Brain microvascular endothelial cell (primary cell): ENCODE measurements at regions not wholly inside any gene's neighbourhood (a gene's known extent, or its start where the extent isn't known, plus 50 kb on each side); places are given as distances from the start of the nearest gene placed in this dataset.

Experiments
- DNase-seq: peaks from one replicate; pipeline ENCODE4 v3.0.0-alpha.2; 2020
- H3K27ac ChIP-seq: fragments of 250-450 bp; sonication (Bioruptor Pico); 2 replicates; pipeline ENCODE4 v1.5.1; 2020; ENCODE audit warnings: mild to moderate bottlenecking, moderate library complexity
- H3K27me3 ChIP-seq: fragments of 250-450 bp; sonication (Bioruptor Pico); replicated peaks from 2 replicates; pipeline ENCODE4 v1.5.1; 2020; ENCODE audit warnings: mild to moderate bottlenecking
- H3K36me3 ChIP-seq: fragments of 250-450 bp; sonication (Bioruptor Pico); replicated peaks from 2 replicates; pipeline ENCODE4 v1.5.1; 2020; ENCODE audit warnings: mild to moderate bottlenecking
- H3K4me3 ChIP-seq: 2 replicates; pipeline ENCODE4 v1.5.1; 2011; ENCODE audit warnings: low read depth, mild to moderate bottlenecking, control low read depth, low read length, moderate library complexity
- CTCF ChIP-seq: IDR thresholded peaks from 2 replicates; pipeline ENCODE4 v1.5.1; 2011; ENCODE audit warnings: low read depth, mild to moderate bottlenecking, moderate library complexity, low read length, control low read depth, inconsistent platforms; ENCODE audit errors: missing control alignments
- in situ Hi-C: cut with HindIII; loops from 2 replicates; pipeline ENCODE4 v1.10.0; 2017; ENCODE audit warnings: low sequenced_read_pairs, low pct_ligation_motif_present

- Histone ChIP-seq H3K36me3 (no peaks in the 10 kb centered on the region), H3K27ac (no peak overlapping the region), H3K27me3 (no peaks in the 10 kb centered on the region), H3K4me3 (no peak overlapping the region)
- TF ChIP-seq CTCF = no peak
- DNase-seq = no peak
- in situ Hi-C loops = no loop called here
Measured at GRCh38 chr2:195031411-195031810, 625.6 kb upstream of the SLC39A10 start.

GRCh38 chr2:195029804-195030654, 627.0 kb upstream of the SLC39A10 start:
- H3K27ac ChIP-seq = no peak overlapping the region
- no peak overlapping the region for H3K4me3 ChIP-seq
- no peaks in the 10 kb centered on the region for H3K36me3 ChIP-seq
- TF ChIP-seq CTCF = no peak
- H3K27me3 ChIP-seq = no peaks in the 10 kb centered on the region
- in situ Hi-C loops = no loop called here
- no peak for DNase-seq

- no peak for DNase-seq
- Histone ChIP-seq H3K36me3 (no peaks in the 10 kb centered on the region), H3K27ac (no peak overlapping the region), H3K4me3 (no peak overlapping the region), H3K27me3 (no peaks in the 10 kb centered on the region)
- in situ Hi-C loops = no loop called here
- no peak for TF ChIP-seq CTCF
Measured at GRCh38 chr2:195027947-195028346, 629.1 kb upstream of the SLC39A10 start.

GRCh38 chr2:195026261-195026660, 630.8 kb upstream of the SLC39A10 start:
- no peak overlapping the region for H3K4me3 ChIP-seq
- no peaks in the 10 kb centered on the region for H3K27me3 ChIP-seq
- peak; percentile 2 for DNase-seq
- in situ Hi-C loops = no loop called here
- H3K36me3 ChIP-seq = no peaks in the 10 kb centered on the region
- TF ChIP-seq CTCF = no peak
- no peak overlapping the region for H3K27ac ChIP-seq

- Histone ChIP-seq H3K27me3 (no peaks in the 10 kb centered on the region), H3K27ac (no peak overlapping the region), H3K4me3 (no peak overlapping the region), H3K36me3 (no peaks in the 10 kb centered on the region)
- DNase-seq = no peak
- no peak for TF ChIP-seq CTCF
- in situ Hi-C loops = no loop called here
Measured at GRCh38 chr2:195022508-195022830, 634.6 kb upstream of the SLC39A10 start.
